Right hindlimb (tissue), 1 donor: ENCODE measurements at regions not wholly inside any gene's neighbourhood (a gene's known extent, or its start where the extent isn't known, plus 50 kb on each side); places are given as distances from the start of the nearest gene placed in this dataset.
"Not testable (repeated sequence)": the region's sequence is repeated elsewhere in the genome, so short reads cannot be mapped to it uniquely, and the experiment has no call there.

Experiments used
- DNase-seq: peaks from one replicate; pipeline ENCODE4 v3.0.0-alpha.2; 2018

- peak; percentile 28 for DNase-seq
Measured at GRCh38 chrX:150253959-150254620, 109.0 kb upstream of the MAMLD1 start.

GRCh38 chrX:150254909-150255308 lies 108.2 kb upstream of the MAMLD1 start:
- no peak for DNase-seq

GRCh38 chrX:150255441-150256296 lies 107.4 kb upstream of the MAMLD1 start:
- DNase-seq, result no peak

GRCh38 chrX:150256297-150256650 lies 106.8 kb upstream of the MAMLD1 start:
- DNase-seq, result no peak

GRCh38 chrX:150257353-150258175 lies 105.6 kb upstream of the MAMLD1 start:
- DNase-seq, result no peak

GRCh38 chrX:150258176-150258425 lies 105.0 kb upstream of the MAMLD1 start:
- DNase-seq, result no peak

- no peak for DNase-seq
Measured at GRCh38 chrX:150258463-150259430, 104.4 kb upstream of the MAMLD1 start.

- DNase-seq, result no peak
Measured at GRCh38 chrX:150262456-150262855, 100.7 kb upstream of the MAMLD1 start.

GRCh38 chrX:150268839-150269355 lies 94.2 kb upstream of the MAMLD1 start:
- no peak for DNase-seq

- no peak for DNase-seq
Measured at GRCh38 chrX:150269605-150270254, 93.4 kb upstream of the MAMLD1 start.

GRCh38 chrX:150270622-150271021 lies 92.5 kb upstream of the MAMLD1 start:
- DNase-seq, result no peak

GRCh38 chrX:150273575-150274294 lies 89.4 kb upstream of the MAMLD1 start:
- DNase-seq, result not testable (repeated sequence)

GRCh38 chrX:150282953-150283352 lies 80.2 kb upstream of the MAMLD1 start:
- no peak for DNase-seq

- DNase-seq, result no peak
Measured at GRCh38 chrX:150291014-150291413, 72.1 kb upstream of the MAMLD1 start.

- DNase-seq, result no peak
Measured at GRCh38 chrX:150293311-150294013, 69.7 kb upstream of the MAMLD1 start.

- DNase-seq, result no peak
Measured at GRCh38 chrX:150298841-150299551, 64.1 kb upstream of the MAMLD1 start.

GRCh38 chrX:150299579-150299978 lies 63.5 kb upstream of the MAMLD1 start:
- no peak for DNase-seq

GRCh38 chrX:150303386-150304097 lies 59.6 kb upstream of the MAMLD1 start:
- DNase-seq, result no peak

GRCh38 chrX:150306002-150306401 lies 57.1 kb upstream of the MAMLD1 start:
- no peak for DNase-seq
